Prostate gland (tissue), 2 donors: ENCODE measurements at regions not wholly inside any gene's neighbourhood (a gene's known extent, or its start where the extent isn't known, plus 50 kb on each side); places are given as distances from the start of the nearest gene placed in this dataset.

Experiments used
- CTCF ChIP-seq, 4 experiments: fragments of 200-600 bp in 2 of 4; fragments of 450-650 bp in 2 of 4; sonication (generic) in 2 of 4; IDR thresholded peaks; 1 replicate in 3 of 4; 2 replicates in 1 of 4; pipeline ENCODE4 v1.5.1; 2016 to 2019; ENCODE audit warnings: antibody characterized with exemption in 4 of 4, mild to moderate bottlenecking in 2 of 4, moderate library complexity in 2 of 4
- POLR2AphosphoS5 ChIP-seq: sonication (generic); formaldehyde crosslinking; IDR thresholded peaks from one replicate; pipeline ENCODE4 v1.6.1; 2017; ENCODE audit warnings: antibody characterized with exemption

GRCh38 chr6:11349880-11350279 is 117.4 kb upstream of the NEDD9 start:
- TF ChIP-seq CTCF (IDR thresholded peaks at IDR 0.05) (no peak), POLR2AphosphoS5 (no peak)
